ENCODE measurements at regions not wholly inside any gene's neighbourhood (a gene's known extent, or its start where the extent isn't known, plus 50 kb on each side); places are given as distances from the start of the nearest gene placed in this dataset.

- ATAC-seq (no peak), DNase-seq (ENCODE audit: low read depth, low spot score) (no peak), FAIRE-seq (no peak)
- in situ Hi-C loops (cut with MboI) = no loop called here
- Histone ChIP-seq H3K4me2 (ENCODE audit: control insufficient read depth, insufficient read depth) (no peak overlapping the region), H4K20me1 (ENCODE audit: control insufficient read depth, insufficient read depth) (no peaks in the 10 kb centered on the region), H3K79me2 (ENCODE audit: control insufficient read depth, insufficient read depth, low read length) (no peaks in the 10 kb centered on the region), H3K9me3 (replicated peaks; ENCODE audit: control insufficient read depth, insufficient read depth, low read length) (no peaks in the 10 kb centered on the region), H3K27ac (ENCODE audit: control insufficient read depth, insufficient read depth) (no peak overlapping the region), H3K27me3 (replicated peaks in 1 of 2; ENCODE audit: control insufficient read depth in 2 of 2, insufficient read depth in 2 of 2, low read length in 1 of 2) (no peaks in the 10 kb centered on the region), H3K36me3 (ENCODE audit: control insufficient read depth in 2 of 2, insufficient read depth in 2 of 2, low read length in 1 of 2) (no peaks in the 10 kb centered on the region), H3K9ac (ENCODE audit: control insufficient read depth, insufficient read depth, low read length) (no peak overlapping the region), H2AFZ (ENCODE audit: control insufficient read depth, low read depth, low read length) (no peak overlapping the region), H3K4me3 (no peak overlapping the region), H3K4me1 (ENCODE audit: control insufficient read depth, insufficient read depth, low read length) (no peaks in the 10 kb centered on the region)
- ChIA-PET POLR2A (no interaction called here), RAD21 (ENCODE audit: unreplicated experiment) (no interaction called here), CTCF (no interaction called here), SMC1A (ENCODE audit: uncharacterized antibody, unreplicated experiment) (interaction anchor here (0.9 kb wide), 1 partner anchor 55 kb away, joined by 3 read pairs; no protein-coding TSS in a partner anchor)
- intact Hi-C loops (cut with micrococcal nuclease; ENCODE audit: unreplicated experiment) = no loop called here
- 9% methylated on average over 3 of the region's 3 CpGs for WGBS (ENCODE audit: insufficient coverage, insufficient replicate concordance, low lambda C conversion rate, missing lambda C conversion rate)
- no TSS peak for BruUV-seq (replicated peaks)
- TF ChIP-seq MTA3 (IDR thresholded peaks at IDR 0.05; ENCODE audit: borderline replicate concordance, low read length) = no peak
- TF ChIP-seq NFXL1 (IDR thresholded peaks at IDR 0.05; ENCODE audit: borderline replicate concordance) = no peak
- TF ChIP-seq EP300 (IDR thresholded peaks at IDR 0.05; ENCODE audit: borderline replicate concordance in 1 of 2, control insufficient read depth in 1 of 2, low read depth in 2 of 2, low read length in 2 of 2) = no peak
- TF ChIP-seq BCLAF1 (IDR thresholded peaks at IDR 0.05) = no peak
- TF ChIP-seq RELB (IDR thresholded peaks at IDR 0.05; ENCODE audit: low read depth) = no peak
- no peak for TF ChIP-seq BHLHE40 (IDR thresholded peaks at IDR 0.05; ENCODE audit: borderline replicate concordance in 1 of 2, low read depth in 2 of 2, low read length in 1 of 2)
- TF ChIP-seq TBL1XR1 (IDR thresholded peaks at IDR 0.05; ENCODE audit: low read depth, low read length) = no peak
- no peak for TF ChIP-seq SMARCA5 (IDR thresholded peaks at IDR 0.05)
- no peak for TF ChIP-seq SREBF2 (IDR thresholded peaks at IDR 0.05; ENCODE audit: low read length)
- TF ChIP-seq USF1 (IDR thresholded peaks at IDR 0.05; ENCODE audit: borderline replicate concordance, extremely low read length, insufficient read depth, low read depth, low read length) = no peak
- TF ChIP-seq ATF2 (IDR thresholded peaks at IDR 0.05; ENCODE audit: low read length) = no peak
- no peak for TF ChIP-seq CUX1 (IDR thresholded peaks at IDR 0.05; ENCODE audit: insufficient replicate concordance, low read depth, low read length)
Measured at GRCh38 chr3:153410517-153410916, 248.5 kb downstream of the RAP2B start.

Data from GM12878 (cell line).